GM12878 (cell line): ENCODE measurements at regions not wholly inside any gene's neighbourhood (a gene's known extent, or its start where the extent isn't known, plus 50 kb on each side); places are given as distances from the start of the nearest gene placed in this dataset.

Experiments
- ATAC-seq: fragments of 200-7000 bp; cut with Tn5 transposase; 3 replicates; pipeline ENCODE4 v1.9.1; 2020; ENCODE audit warnings: mild to moderate bottlenecking, moderate library complexity
- BruUV-seq: library from RNA; stranded (reverse); fragments of 400-500 nt; replicated peaks from 2 replicates; lab custom pipeline; 2021; lab: Mats Ljungman, UMichigan
- CTCF ChIA-PET: fragments of 300-600 bp; sonication (Branson Sonifier 250); formaldehyde crosslinking; extraction: SDS; loops from one replicate; lab custom pipeline; 2021; ENCODE audit warnings: inconsistent platforms; lab: Yijun Ruan, JAX
- POLR2A ChIA-PET: fragments of 350-600 bp; formaldehyde crosslinking; extraction: SDS; loops from one replicate; lab custom pipeline; 2021; ENCODE audit warnings: inconsistent platforms; lab: Charles Lee
- RAD21 ChIA-PET: fragments of 300-600 bp; sonication (Branson Sonifier 250); formaldehyde crosslinking; loops from one replicate; lab custom pipeline; 2023; ENCODE audit warnings: antibody characterized with exemption; ENCODE audit not compliant: unreplicated experiment; lab: Charles Lee
- SMC1A ChIA-PET: fragments of 300-600 bp; sonication (Branson Sonifier 250); formaldehyde crosslinking; loops from one replicate; lab custom pipeline; 2023; ENCODE audit not compliant: unreplicated experiment, uncharacterized antibody; lab: Charles Lee
- DNase-seq: peaks from one replicate; pipeline ENCODE4 v3.0.0-alpha.2; 2011; ENCODE audit warnings: low read depth, low spot score
- FAIRE-seq: peaks from 3 replicates; lab custom pipeline; 2011; peaks lifted over from hg19 to GRCh38; lab: Jason Lieb, UNC
- H2AFZ ChIP-seq: 2 replicates; pipeline ENCODE4 v1.6.0; 2011; ENCODE audit warnings: low read depth, low read length, control low read depth; ENCODE audit not compliant: control insufficient read depth
- H3K27ac ChIP-seq: 2 replicates; pipeline ENCODE4 v1.5.1; 2011; ENCODE audit warnings: control low read depth; ENCODE audit not compliant: control insufficient read depth, insufficient read depth
- H3K27me3 ChIP-seq, 2 experiments: replicated peaks in 1 of 2; 2 replicates each; pipeline versions ENCODE4 v1.6.0 to v1.6.1; 2011; ENCODE audit warnings: low read length in 1 of 2; ENCODE audit not compliant: control insufficient read depth in 2 of 2, insufficient read depth in 2 of 2
- H3K36me3 ChIP-seq, 2 experiments: 2 replicates each; pipeline ENCODE4 v1.5.1; 2011; ENCODE audit warnings: low read length in 1 of 2; ENCODE audit not compliant: control insufficient read depth in 2 of 2, insufficient read depth in 2 of 2
- H3K4me1 ChIP-seq: 2 replicates; pipeline ENCODE4 v1.6.1; 2011; ENCODE audit warnings: mild to moderate bottlenecking, low read length, moderate library complexity, mixed read lengths; ENCODE audit not compliant: control insufficient read depth, insufficient read depth
- H3K4me2 ChIP-seq: 2 replicates; pipeline ENCODE4 v1.6.0; 2011; ENCODE audit warnings: control low read depth; ENCODE audit not compliant: control insufficient read depth, insufficient read depth
- H3K4me3 ChIP-seq: fragments of 200-600 bp; sonication (generic); 2 replicates; pipeline ENCODE4 v1.5.1; 2016
- H3K79me2 ChIP-seq: 2 replicates; pipeline ENCODE4 v1.6.0; 2011; ENCODE audit warnings: low read length; ENCODE audit not compliant: control insufficient read depth, insufficient read depth
- H3K9ac ChIP-seq: 2 replicates; pipeline ENCODE4 v1.8.0; 2011; ENCODE audit warnings: low read length, control low read depth, mixed read lengths; ENCODE audit not compliant: control insufficient read depth, insufficient read depth
- H3K9me3 ChIP-seq: replicated peaks from 3 replicates; pipeline ENCODE4 v1.5.1; 2011; ENCODE audit warnings: mild to moderate bottlenecking, low read length; ENCODE audit not compliant: control insufficient read depth, insufficient read depth
- H4K20me1 ChIP-seq: 2 replicates; pipeline ENCODE4 v1.6.0; 2011; ENCODE audit not compliant: control insufficient read depth, insufficient read depth
- ATF3 ChIP-seq: IDR thresholded peaks from 2 replicates; pipeline ENCODE4 v1.6.1; 2011; ENCODE audit warnings: low read depth, mild to moderate bottlenecking, low read length, moderate library complexity, borderline replicate concordance; ENCODE audit errors: extremely low read depth
- BRCA1 ChIP-seq: IDR thresholded peaks from 2 replicates; pipeline ENCODE4 v1.6.1; 2011; ENCODE audit warnings: low read depth, low read length, improper control_type of control experiment
- CHD2 ChIP-seq: IDR thresholded peaks from 2 replicates; pipeline ENCODE4 v1.6.1; 2011; ENCODE audit warnings: low read depth, low read length, improper control_type of control experiment, borderline replicate concordance
- EP300 ChIP-seq, 2 experiments: fragments of 150-350 bp in 1 of 2; IDR thresholded peaks; 2 replicates each; pipeline ENCODE4 v1.6.1; 2011 to 2012; ENCODE audit warnings: low read depth in 2 of 2, low read length in 2 of 2, borderline replicate concordance in 1 of 2, improper control_type of control experiment in 1 of 2, inconsistent platforms in 1 of 2; ENCODE audit not compliant: control insufficient read depth in 1 of 2
- FOXK2 ChIP-seq: fragments of 450-650 bp; IDR thresholded peaks from 2 replicates; pipeline ENCODE4 v1.6.1; 2017; ENCODE audit warnings: mild to moderate bottlenecking, moderate library complexity
- KLF5 ChIP-seq: fragments of 450-650 bp; IDR thresholded peaks from 2 replicates; pipeline ENCODE4 v1.6.1; 2014; ENCODE audit warnings: mild to moderate bottlenecking; ENCODE audit not compliant: partially characterized antibody
- MEF2A ChIP-seq: IDR thresholded peaks from 2 replicates; pipeline ENCODE4 v1.6.1; 2011; ENCODE audit warnings: low read depth, mild to moderate bottlenecking, low read length, moderate library complexity; ENCODE audit not compliant: insufficient read depth
- NFIC ChIP-seq: IDR thresholded peaks from 2 replicates; pipeline ENCODE4 v1.6.1; 2012; ENCODE audit warnings: low read depth, mild to moderate bottlenecking, inconsistent platforms, low read length, moderate library complexity
- SMC3 ChIP-seq: IDR thresholded peaks from 2 replicates; pipeline ENCODE4 v1.6.1; 2011; ENCODE audit warnings: low read length, improper control_type of control experiment, borderline replicate concordance
- SUPT20H ChIP-seq: IDR thresholded peaks from 2 replicates; pipeline ENCODE4 v1.6.1; 2011; ENCODE audit warnings: low read depth, mild to moderate bottlenecking, low read length, moderate library complexity, borderline replicate concordance; ENCODE audit not compliant: control insufficient read depth
- TBL1XR1 ChIP-seq: IDR thresholded peaks from 2 replicates; pipeline ENCODE4 v1.6.1; 2012; ENCODE audit warnings: low read depth, low read length, improper control_type of control experiment
- YBX1 ChIP-seq: fragments of 450-650 bp; IDR thresholded peaks from 2 replicates; pipeline ENCODE4 v1.6.1; 2016; ENCODE audit warnings: antibody characterized with exemption
- in situ Hi-C: fragments of 300-500 bp; cut with MboI; formaldehyde crosslinking; loops from 9 replicates; pipeline ENCODE4 v1.14.3; 2018; ENCODE audit warnings: mixed read lengths
- intact Hi-C: fragments of 100-400 bp; cut with micrococcal nuclease; formaldehyde crosslinking; loops from one replicate; pipeline ENCODE4 v1.14.2; 2022; ENCODE audit not compliant: unreplicated experiment

GRCh38 chr3:165946360-165946759, 109.1 kb upstream of the BCHE start:
- H3K9ac ChIP-seq: no peak overlapping the region
- no peak overlapping the region for H3K4me3 ChIP-seq
- no peak for TF ChIP-seq SMC3
- TF ChIP-seq FOXK2: no peak
- no peak for TF ChIP-seq SUPT20H
- TF ChIP-seq ATF3: no peak
- TF ChIP-seq CHD2: no peak
- no peak for TF ChIP-seq EP300 (IDR thresholded peaks at IDR 0.05; ENCODE audit: borderline replicate concordance in 1 of 2, control insufficient read depth in 1 of 2, low read depth in 2 of 2, low read length in 2 of 2)
- TF ChIP-seq BRCA1: no peak
- no peak for TF ChIP-seq NFIC
- TF ChIP-seq MEF2A: no peak
- TF ChIP-seq TBL1XR1: no peak
- TF ChIP-seq KLF5: no peak
- no peak for TF ChIP-seq YBX1
- CTCF ChIA-PET: interaction anchor here (0.8 to 1.8 kb wide), 3 partner anchors 11 to 92 kb away, joined by 4 to 5 read pairs (median 4); no protein-coding TSS in a partner anchor
- FAIRE-seq: no peak
- H3K36me3 ChIP-seq: no peaks in the 10 kb centered on the region
- POLR2A ChIA-PET: no interaction called here
- no peak overlapping the region for H3K4me2 ChIP-seq
- in situ Hi-C loops (no loop called here), intact Hi-C loops (no loop called here)
- no peaks in the 10 kb centered on the region for H3K4me1 ChIP-seq
- no peaks in the 10 kb centered on the region for H3K27me3 ChIP-seq
- no peak for DNase-seq
- no peaks in the 10 kb centered on the region for H3K9me3 ChIP-seq
- no peaks in the 10 kb centered on the region for H4K20me1 ChIP-seq
- RAD21 ChIA-PET: no interaction called here
- no TSS peak for BruUV-seq
- H3K79me2 ChIP-seq: no peaks in the 10 kb centered on the region
- no peak for ATAC-seq
- SMC1A ChIA-PET: interaction anchor here (0.6 to 1.2 kb wide), 3 partner anchors 9 to 82 kb away, joined by 3 to 5 read pairs (median 4); no protein-coding TSS in a partner anchor
- H3K27ac ChIP-seq: no peak overlapping the region
- no peak overlapping the region for H2AFZ ChIP-seq
